Natural killer cell (primary cell): ENCODE measurements at regions not wholly inside any gene's neighbourhood (a gene's known extent, or its start where the extent isn't known, plus 50 kb on each side); places are given as distances from the start of the nearest gene placed in this dataset.

ENCODE experiments used
- ATAC-seq, 3 donors: fragments of 150-1000 bp in 2 of 3; fragments of 200-7000 bp in 1 of 3; cut with Tn5 transposase; 1 replicate in 1 of 3; 2 replicates in 2 of 3; pipeline ENCODE4 v1.10.0; 2021; ENCODE audit warnings: mild to moderate bottlenecking in 2 of 3, moderate library complexity in 2 of 3
- DNase-seq, 2 donors: peaks; one replicate each; pipeline versions ENCODE4 v3.0.0 to v3.0.0-alpha.2; 2013 to 2021; ENCODE audit warnings: mixed read lengths in 1 of 2
- H3K27ac ChIP-seq: one replicate; pipeline ENCODE4 v1.5.1; 2013; ENCODE audit warnings: mild to moderate bottlenecking, low read length
- H3K27me3 ChIP-seq: one replicate; pipeline ENCODE4 v1.6.1; 2013; ENCODE audit warnings: low read length; ENCODE audit not compliant: control insufficient read depth, insufficient read depth
- H3K36me3 ChIP-seq: one replicate; pipeline ENCODE4 v1.6.1; 2013; ENCODE audit warnings: low read length; ENCODE audit not compliant: control insufficient read depth, insufficient read depth
- H3K4me1 ChIP-seq: one replicate; pipeline ENCODE4 v1.6.1; 2013; ENCODE audit warnings: low read length; ENCODE audit not compliant: control insufficient read depth, insufficient read depth
- H3K4me3 ChIP-seq: one replicate; pipeline ENCODE4 v1.5.1; 2013; ENCODE audit warnings: low read length
- H3K9me3 ChIP-seq: one replicate; pipeline ENCODE4 v1.6.1; 2013; ENCODE audit warnings: low read length; ENCODE audit not compliant: control insufficient read depth, insufficient read depth
- H3K27ac Mint-ChIP-seq, 2 donors: one replicate each; pipeline ENCODE4 v1.8.0; 2022; ENCODE audit warnings: mild to moderate bottlenecking in 2 of 2, mixed read lengths in 2 of 2, moderate library complexity in 1 of 2
- H3K27me3 Mint-ChIP-seq, 2 donors: one replicate each; pipeline ENCODE4 v1.8.0; 2022; ENCODE audit warnings: low read depth in 2 of 2, mixed read lengths in 2 of 2
- H3K36me3 Mint-ChIP-seq: one replicate; pipeline ENCODE4 v1.8.0; 2022; ENCODE audit warnings: mixed read lengths
- H3K4me1 Mint-ChIP-seq, 2 donors: one replicate each; pipeline ENCODE4 v1.8.0; 2022; ENCODE audit warnings: mixed read lengths in 2 of 2
- H3K4me3 Mint-ChIP-seq: one replicate; pipeline ENCODE4 v1.8.0; 2022; ENCODE audit warnings: mild to moderate bottlenecking, moderate library complexity, mixed read lengths
- H3K9me3 Mint-ChIP-seq, 2 donors: one replicate each; pipeline ENCODE4 v1.8.0; 2022; ENCODE audit warnings: mixed read lengths in 2 of 2
- CTCF ChIP-seq: fragments of 200-600 bp; IDR thresholded peaks from one replicate; pipeline ENCODE4 v1.8.0; 2022; ENCODE audit warnings: antibody characterized with exemption
- WGBS: methylation state at CpG from one replicate; pipeline ENCODE4 v1.1.7; 2013; ENCODE audit warnings: missing lambda C conversion rate; ENCODE audit not compliant: insufficient coverage; 5-methylcytosine and 5-hydroxymethylcytosine counted together
- intact Hi-C: fragments of 100-400 bp; cut with micrococcal nuclease; formaldehyde crosslinking; loops from one replicate; pipeline ENCODE4 v1.14.2; 2022

- 83% methylated on average over 4 of the region's 4 CpGs for whole genome bisulfite sequencing
- no peak for TF ChIP-seq CTCF
- intact Hi-C loops: no loop called here
- H3K4me1 ChIP-seq: no peaks in the 10 kb centered on the region
- H3K36me3 Mint-ChIP-seq: no peaks in the 10 kb centered on the region
- H3K9me3 Mint-ChIP-seq: no peaks in the 10 kb centered on the region
- ATAC-seq (no peak), DNase-seq (no peak)
- H3K27ac ChIP-seq: no peak overlapping the region
- H3K27me3 Mint-ChIP-seq: peaks cover 11 to 39% of the 10 kb centered on the region in 2 donors
- H3K4me3 ChIP-seq: no peak overlapping the region
- H3K27me3 ChIP-seq: no peaks in the 10 kb centered on the region
- no peak overlapping the region for H3K27ac Mint-ChIP-seq
- no peaks in the 10 kb centered on the region for H3K36me3 ChIP-seq
- H3K9me3 ChIP-seq: no peaks in the 10 kb centered on the region
- H3K4me3 Mint-ChIP-seq: no peak overlapping the region
- no peaks in the 10 kb centered on the region for H3K4me1 Mint-ChIP-seq
These were observed 510.0 kb downstream of the GADD45G start for GRCh38 chr9:90114641-90115425.

GRCh38 chr9:90121762-90122161 is 517.0 kb downstream of the GADD45G start:
- H3K4me3 ChIP-seq: no peak overlapping the region
- Mint-ChIP-seq H3K9me3 (no peaks in the 10 kb centered on the region), H3K4me1 (no peaks in the 10 kb centered on the region), H3K4me3 (no peak overlapping the region), H3K27ac (no peak overlapping the region), H3K27me3 (peaks cover 12 to 37% of the 10 kb centered on the region in 2 donors), H3K36me3 (peaks cover 6% of the 10 kb centered on the region)
- no peak overlapping the region for H3K27ac ChIP-seq
- TF ChIP-seq CTCF: no peak
- H3K36me3 ChIP-seq: no peaks in the 10 kb centered on the region
- H3K27me3 ChIP-seq: peaks cover 4% of the 10 kb centered on the region
- ATAC-seq: no peak
- WGBS: 87% methylated on average over 7 of the region's 7 CpGs
- H3K9me3 ChIP-seq: no peaks in the 10 kb centered on the region
- intact Hi-C loops: no loop called here
- DNase-seq: no peak
- no peaks in the 10 kb centered on the region for H3K4me1 ChIP-seq

GRCh38 chr9:90124961-90125360 is 517.7 kb downstream of the DIRAS2 start:
- Mint-ChIP-seq H3K36me3 (peaks cover 6% of the 10 kb centered on the region), H3K9me3 (no peaks in the 10 kb centered on the region), H3K4me3 (no peak overlapping the region), H3K4me1 (no peaks in the 10 kb centered on the region), H3K27ac (no peak overlapping the region), H3K27me3 (peaks cover 21 to 39% of the 10 kb centered on the region in 2 donors)
- DNase-seq: no peak
- Histone ChIP-seq H3K4me1 (no peaks in the 10 kb centered on the region), H3K4me3 (no peak overlapping the region), H3K9me3 (no peaks in the 10 kb centered on the region), H3K27me3 (peaks cover 4% of the 10 kb centered on the region), H3K36me3 (no peaks in the 10 kb centered on the region), H3K27ac (no peak overlapping the region)
- TF ChIP-seq CTCF: no peak
- no CpG with 5 or more reads among the region's 1 CpG for WGBS
- intact Hi-C loops: no loop called here
- ATAC-seq: no peak

- Mint-ChIP-seq H3K9me3 (no peaks in the 10 kb centered on the region), H3K27ac (no peak overlapping the region), H3K27me3 (peaks cover 23 to 39% of the 10 kb centered on the region in 2 donors), H3K36me3 (peaks cover 6% of the 10 kb centered on the region), H3K4me3 (no peak overlapping the region), H3K4me1 (no peaks in the 10 kb centered on the region)
- intact Hi-C loops: no loop called here
- no peak overlapping the region for H3K4me3 ChIP-seq
- H3K9me3 ChIP-seq: no peaks in the 10 kb centered on the region
- H3K4me1 ChIP-seq: no peaks in the 10 kb centered on the region
- 87% methylated on average over 5 of the region's 5 CpGs for WGBS
- no peak for TF ChIP-seq CTCF
- ATAC-seq (peak in 1 of 3 donors; percentile 27), DNase-seq (no peak)
- H3K27me3 ChIP-seq: peaks cover 4% of the 10 kb centered on the region
- no peaks in the 10 kb centered on the region for H3K36me3 ChIP-seq
- no peak overlapping the region for H3K27ac ChIP-seq
These were observed 514.7 kb downstream of the DIRAS2 start for GRCh38 chr9:90127923-90128322.
